Endothelial cell of umbilical vein (primary cell): ENCODE measurements at regions not wholly inside any gene's neighbourhood (a gene's known extent, or its start where the extent isn't known, plus 50 kb on each side); places are given as distances from the start of the nearest gene placed in this dataset.

Experiments
- BruUV-seq: library from RNA; stranded (reverse); fragments of 400-500 nt; replicated peaks from 2 replicates; lab custom pipeline; 2021; lab: Mats Ljungman, UMichigan
- CTCF ChIA-PET: fragments of 300-600, 350-600 bp; sonication (Branson Sonifier 250); formaldehyde crosslinking; loops from one replicate; lab custom pipeline; 2021; ENCODE audit warnings: antibody characterized with exemption, inconsistent platforms; lab: Charles Lee
- POLR2A ChIA-PET: fragments of 300-600, 350-600 bp; sonication (Branson Sonifier 250); formaldehyde crosslinking; loops from one replicate; lab custom pipeline; 2021; ENCODE audit warnings: antibody characterized with exemption, inconsistent platforms; lab: Charles Lee
- DNase-seq: peaks from one replicate; pipeline ENCODE4 v3.0.0-alpha.2; 2011; ENCODE audit warnings: low read depth, low spot score
- FAIRE-seq: peaks from 2 replicates; lab custom pipeline; 2011; peaks lifted over from hg19 to GRCh38; lab: Jason Lieb, UNC
- H2AFZ ChIP-seq: 2 replicates; pipeline ENCODE4 v1.6.0; 2012; ENCODE audit warnings: low read depth, low read length, control low read depth, inconsistent platforms
- H3K27ac ChIP-seq: 2 replicates; pipeline ENCODE4 v1.5.1; 2011; ENCODE audit warnings: low read depth, mild to moderate bottlenecking, control low read depth, low read length, moderate library complexity; ENCODE audit not compliant: insufficient read depth
- H3K27me3 ChIP-seq, 2 experiments: 2 replicates each; pipeline versions ENCODE4 v1.6.0 to v1.6.1; 2011; ENCODE audit warnings: low read length in 2 of 2, mixed read lengths in 1 of 2; ENCODE audit not compliant: control insufficient read depth in 2 of 2, insufficient read depth in 2 of 2
- H3K36me3 ChIP-seq, 2 experiments: 2 replicates in 1 of 2; 3 replicates in 1 of 2; pipeline ENCODE4 v1.5.1; 2011; ENCODE audit warnings: low read length in 2 of 2, mild to moderate bottlenecking in 1 of 2, moderate library complexity in 1 of 2; ENCODE audit not compliant: control insufficient read depth in 2 of 2, insufficient read depth in 2 of 2; ENCODE audit errors: extremely low read depth in 1 of 2
- H3K4me1 ChIP-seq: 3 replicates; pipeline ENCODE4 v1.5.1; 2011; ENCODE audit warnings: mild to moderate bottlenecking, low read length; ENCODE audit not compliant: control insufficient read depth, insufficient read depth; ENCODE audit errors: extremely low read depth
- H3K4me2 ChIP-seq: 2 replicates; pipeline ENCODE4 v1.6.1; 2011; ENCODE audit warnings: low read length, control low read depth, mixed read lengths; ENCODE audit not compliant: insufficient read depth
- H3K4me3 ChIP-seq, 3 experiments: fragments of 200-600 bp in 1 of 3; sonication (generic), shearing (Covaris generic) in 1 of 3; replicated peaks in 1 of 3; 2 replicates each; pipeline ENCODE4 v1.5.1; 2011 to 2016; ENCODE audit warnings: control low read depth in 3 of 3, low read length in 3 of 3, mild to moderate bottlenecking in 2 of 3, inconsistent platforms in 1 of 3, low read depth in 1 of 3, moderate library complexity in 1 of 3; ENCODE audit not compliant: insufficient read depth in 1 of 3
- H3K79me2 ChIP-seq: 2 replicates; pipeline ENCODE4 v1.6.0; 2012; ENCODE audit warnings: low read length, inconsistent platforms; ENCODE audit not compliant: control insufficient read depth, insufficient read depth
- H3K9ac ChIP-seq: replicated peaks from 2 replicates; pipeline ENCODE3; 2011; ENCODE audit warnings: low read length, control low read depth; ENCODE audit not compliant: insufficient read depth; ENCODE audit errors: extremely low read depth
- H3K9me1 ChIP-seq: replicated peaks from 3 replicates; pipeline ENCODE4 v1.6.0; 2011; ENCODE audit warnings: mild to moderate bottlenecking, low read length; ENCODE audit not compliant: control insufficient read depth, insufficient read depth; ENCODE audit errors: extremely low read depth
- H3K9me3 ChIP-seq: replicated peaks from 2 replicates; pipeline ENCODE4 v1.5.1; 2012; ENCODE audit warnings: low read length, inconsistent platforms; ENCODE audit not compliant: control insufficient read depth, insufficient read depth
- H4K20me1 ChIP-seq: replicated peaks from 2 replicates; pipeline ENCODE3; 2011; ENCODE audit warnings: mild to moderate bottlenecking, low read length; ENCODE audit not compliant: control insufficient read depth, insufficient read depth; ENCODE audit errors: extremely low read depth
- EZH2 ChIP-seq: IDR thresholded peaks from 2 replicates; pipeline ENCODE4 v1.6.1; 2012; ENCODE audit warnings: borderline replicate concordance, low read depth, mild to moderate bottlenecking, moderate library complexity, low read length, inconsistent platforms; ENCODE audit not compliant: severe bottlenecking
- FOS ChIP-seq: IDR thresholded peaks from 2 replicates; pipeline ENCODE4 v1.6.1; 2011; ENCODE audit warnings: mild to moderate bottlenecking, low read length, moderate library complexity, borderline replicate concordance; ENCODE audit not compliant: insufficient read depth
- GATA2 ChIP-seq: IDR thresholded peaks from 2 replicates; pipeline ENCODE4 v1.7.0; 2011; ENCODE audit warnings: low read depth, mild to moderate bottlenecking, moderate library complexity, mixed read lengths, low read length; ENCODE audit not compliant: insufficient read length, insufficient read depth
- JUN ChIP-seq: IDR thresholded peaks from 2 replicates; pipeline ENCODE4 v1.6.1; 2011; ENCODE audit warnings: borderline replicate concordance, low read depth; ENCODE audit not compliant: insufficient read length, insufficient read depth
- MYC ChIP-seq: IDR thresholded peaks from one replicate; pipeline ENCODE4 v1.6.1; 2011; ENCODE audit warnings: mild to moderate bottlenecking, low read depth, low read length
- POLR2A ChIP-seq: IDR thresholded peaks from 2 replicates; pipeline ENCODE4 v1.6.1; 2012; ENCODE audit warnings: low read depth, mild to moderate bottlenecking, control low read depth, low read length
- POLR2AphosphoS5 ChIP-seq: IDR thresholded peaks from 2 replicates; pipeline ENCODE4 v1.6.1; 2012; ENCODE audit warnings: low read depth, mild to moderate bottlenecking, control low read depth, low read length, moderate library complexity; ENCODE audit not compliant: insufficient read depth
- dilution Hi-C: fragments of 300-500 bp; cut with MboI; formaldehyde crosslinking; loops from one replicate; pipeline ENCODE4 v1.15.0; 2019; ENCODE audit warnings: low sequenced_read_pairs; ENCODE audit not compliant: extremely low pct_ligation_motif_present
- intact Hi-C: fragments of 100-400 bp; cut with micrococcal nuclease; formaldehyde crosslinking; loops from one replicate; pipeline ENCODE4 v1.10.0; 2022
- TF ChIP-seq, protein P1 (sequence below), 2 donors: IDR thresholded peaks; 1 replicate in 1 of 2; 2 replicates in 1 of 2; pipeline ENCODE4 v1.5.1; 2011; ENCODE audit warnings: low read length in 2 of 2, mild to moderate bottlenecking in 2 of 2, moderate library complexity in 2 of 2, control low read depth in 1 of 2, inconsistent platforms in 1 of 2, low read depth in 1 of 2; ENCODE audit not compliant: insufficient read depth in 1 of 2; ENCODE audit errors: extremely low read depth in 1 of 2
- TF ChIP-seq, protein P2 (sequence below): IDR thresholded peaks from 2 replicates; pipeline ENCODE4 v1.6.1; 2011; ENCODE audit not compliant: insufficient read depth, insufficient read length

DNA sequence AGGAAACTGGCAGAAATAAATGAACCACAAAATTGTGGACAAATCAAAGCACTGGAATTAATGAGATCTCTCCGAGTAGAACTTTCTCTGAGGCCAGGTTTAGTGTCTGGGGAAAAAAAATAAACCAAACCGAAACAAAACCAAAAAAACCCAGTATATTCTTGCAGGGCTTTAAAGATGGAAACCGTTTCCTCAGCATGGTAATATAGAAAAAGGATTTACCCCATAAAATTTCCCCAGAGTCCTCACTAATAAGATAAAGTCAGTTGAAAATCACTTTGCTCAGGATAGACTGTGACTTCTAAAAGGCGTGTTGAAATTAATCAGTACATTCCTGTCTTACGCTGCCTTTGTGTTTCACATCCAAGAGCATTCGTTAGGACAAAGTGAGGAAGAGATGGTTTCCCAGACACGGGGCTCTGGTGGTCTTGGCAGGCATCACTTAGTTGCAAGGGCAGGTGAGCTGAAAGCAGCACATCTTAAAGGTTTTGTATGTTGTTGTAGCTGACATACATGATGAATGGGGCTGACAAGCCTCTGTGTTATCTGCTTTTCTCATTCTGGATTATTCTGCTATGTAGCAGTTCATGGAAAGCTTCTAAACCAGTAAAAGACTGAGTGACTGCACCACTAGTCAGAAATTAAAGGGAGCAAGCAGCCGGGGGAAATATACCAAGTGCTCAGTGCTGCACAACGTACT lies 85.2 kb upstream of the PRL start:
- H2AFZ ChIP-seq = no peak overlapping the region
- FAIRE-seq = no peak
- BruUV-seq = no TSS peak

More for the DNA sequence above, 85.2 kb upstream of the PRL start:
- no peaks in the 10 kb centered on the region for H4K20me1 ChIP-seq
- H3K27ac ChIP-seq = no peak overlapping the region
- CTCF ChIA-PET = no interaction called here
- H3K9ac ChIP-seq = no peak overlapping the region
- no peaks in the 10 kb centered on the region for H3K36me3 ChIP-seq
- H3K79me2 ChIP-seq = no peaks in the 10 kb centered on the region
- TF ChIP-seq, protein P1, sequence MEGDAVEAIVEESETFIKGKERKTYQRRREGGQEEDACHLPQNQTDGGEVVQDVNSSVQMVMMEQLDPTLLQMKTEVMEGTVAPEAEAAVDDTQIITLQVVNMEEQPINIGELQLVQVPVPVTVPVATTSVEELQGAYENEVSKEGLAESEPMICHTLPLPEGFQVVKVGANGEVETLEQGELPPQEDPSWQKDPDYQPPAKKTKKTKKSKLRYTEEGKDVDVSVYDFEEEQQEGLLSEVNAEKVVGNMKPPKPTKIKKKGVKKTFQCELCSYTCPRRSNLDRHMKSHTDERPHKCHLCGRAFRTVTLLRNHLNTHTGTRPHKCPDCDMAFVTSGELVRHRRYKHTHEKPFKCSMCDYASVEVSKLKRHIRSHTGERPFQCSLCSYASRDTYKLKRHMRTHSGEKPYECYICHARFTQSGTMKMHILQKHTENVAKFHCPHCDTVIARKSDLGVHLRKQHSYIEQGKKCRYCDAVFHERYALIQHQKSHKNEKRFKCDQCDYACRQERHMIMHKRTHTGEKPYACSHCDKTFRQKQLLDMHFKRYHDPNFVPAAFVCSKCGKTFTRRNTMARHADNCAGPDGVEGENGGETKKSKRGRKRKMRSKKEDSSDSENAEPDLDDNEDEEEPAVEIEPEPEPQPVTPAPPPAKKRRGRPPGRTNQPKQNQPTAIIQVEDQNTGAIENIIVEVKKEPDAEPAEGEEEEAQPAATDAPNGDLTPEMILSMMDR (IDR thresholded peaks at IDR 0.05; ENCODE audit: extremely low read depth in 1 of 2, insufficient read depth in 1 of 2, low read depth in 1 of 2, low read length in 2 of 2) = no peak
- TF ChIP-seq FOS = no peak
- no peak for TF ChIP-seq POLR2AphosphoS5
- TF ChIP-seq JUN = no peak
- no peak for TF ChIP-seq MYC
- no peak for TF ChIP-seq POLR2A
- TF ChIP-seq GATA2 = no peak
- TF ChIP-seq EZH2 = no peak
- TF ChIP-seq, protein P2, sequence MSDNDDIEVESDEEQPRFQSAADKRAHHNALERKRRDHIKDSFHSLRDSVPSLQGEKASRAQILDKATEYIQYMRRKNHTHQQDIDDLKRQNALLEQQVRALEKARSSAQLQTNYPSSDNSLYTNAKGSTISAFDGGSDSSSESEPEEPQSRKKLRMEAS = no peak
- H3K9me3 ChIP-seq = no peaks in the 10 kb centered on the region
- no peaks in the 10 kb centered on the region for H3K4me1 ChIP-seq
- POLR2A ChIA-PET = no interaction called here
- no peaks in the 10 kb centered on the region for H3K9me1 ChIP-seq
- intact Hi-C loops (no loop called here), dilution Hi-C loops (no loop called here)
- no peak for DNase-seq
- H3K4me3 ChIP-seq = no peak overlapping the region
- no peak overlapping the region for H3K4me2 ChIP-seq
- no peaks in the 10 kb centered on the region for H3K27me3 ChIP-seq
